ENCODE measurements at regions not wholly inside any gene's neighbourhood (a gene's known extent, or its start where the extent isn't known, plus 50 kb on each side); places are given as distances from the start of the nearest gene placed in this dataset.
"Not testable (repeated sequence)": the region's sequence is repeated elsewhere in the genome, so short reads cannot be mapped to it uniquely, and the experiment has no call there.

- no peaks in the 10 kb centered on the region for H3K4me1 Mint-ChIP-seq
- H3K9me3 Mint-ChIP-seq = peaks cover 7% of the 10 kb centered on the region
- no peak overlapping the region for H3K4me3 Mint-ChIP-seq
- H3K27ac Mint-ChIP-seq = no peak overlapping the region
- peaks cover 7% of the 10 kb centered on the region for H3K27me3 Mint-ChIP-seq
- H3K36me3 Mint-ChIP-seq = no peaks in the 10 kb centered on the region
Measured at GRCh38 chr9:109619310-109619709, 121.2 kb upstream of the PTPN3 start.

GRCh38 chr9:109624143-109624542 is 126.0 kb upstream of the PTPN3 start:
- H3K9me3 Mint-ChIP-seq = peaks cover 5% of the 10 kb centered on the region
- no peak overlapping the region for H3K4me3 Mint-ChIP-seq
- H3K4me1 Mint-ChIP-seq = no peaks in the 10 kb centered on the region
- H3K27ac Mint-ChIP-seq = no peak overlapping the region
- no peaks in the 10 kb centered on the region for H3K36me3 Mint-ChIP-seq
- peaks cover 8% of the 10 kb centered on the region for H3K27me3 Mint-ChIP-seq

DNA sequence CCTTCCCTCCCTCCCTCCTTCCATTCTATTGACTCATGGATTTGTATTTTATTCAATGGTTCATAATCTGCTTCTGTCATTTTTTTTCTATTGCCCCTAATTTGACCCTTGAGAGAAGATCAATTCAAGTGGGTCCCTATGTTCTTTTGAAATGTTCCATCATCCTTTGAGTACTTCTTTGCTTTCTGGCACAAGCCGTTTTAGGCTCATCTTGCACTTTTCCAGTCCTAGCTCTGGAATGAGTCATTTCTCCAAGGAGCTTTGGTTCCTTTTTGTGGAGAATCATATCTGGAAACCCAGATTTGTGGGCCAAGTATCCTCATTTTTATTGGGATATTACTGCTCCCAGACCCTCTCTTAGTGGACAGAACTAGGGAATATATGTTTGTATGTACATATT is 126.8 kb upstream of the PTPN3 start:
- H3K4me3 Mint-ChIP-seq = no peak overlapping the region
- no peaks in the 10 kb centered on the region for H3K36me3 Mint-ChIP-seq
- H3K9me3 Mint-ChIP-seq = peaks cover 5% of the 10 kb centered on the region
- no peak overlapping the region for H3K27ac Mint-ChIP-seq
- H3K4me1 Mint-ChIP-seq = no peaks in the 10 kb centered on the region
- peaks cover 8% of the 10 kb centered on the region for H3K27me3 Mint-ChIP-seq

- Mint-ChIP-seq H3K9me3 (no peaks in the 10 kb centered on the region), H3K4me3 (no peak overlapping the region), H3K27me3 (peaks cover 3% of the 10 kb centered on the region), H3K36me3 (no peaks in the 10 kb centered on the region), H3K4me1 (no peaks in the 10 kb centered on the region), H3K27ac (no peak overlapping the region)
Measured at GRCh38 chr9:109627042-109627441, 128.9 kb upstream of the PTPN3 start.

GRCh38 chr9:109629615-109630014 is 131.5 kb upstream of the PTPN3 start:
- H3K27me3 Mint-ChIP-seq = peaks cover 4% of the 10 kb centered on the region
- H3K36me3 Mint-ChIP-seq = no peaks in the 10 kb centered on the region
- H3K27ac Mint-ChIP-seq = no peak overlapping the region
- H3K9me3 Mint-ChIP-seq = no peaks in the 10 kb centered on the region
- no peak overlapping the region for H3K4me3 Mint-ChIP-seq
- no peaks in the 10 kb centered on the region for H3K4me1 Mint-ChIP-seq

- Mint-ChIP-seq H3K36me3 (no peaks in the 10 kb centered on the region), H3K4me1 (no peaks in the 10 kb centered on the region), H3K27ac (no peak overlapping the region), H3K27me3 (peaks cover 8% of the 10 kb centered on the region), H3K4me3 (no peak overlapping the region), H3K9me3 (no peaks in the 10 kb centered on the region)
Measured at GRCh38 chr9:109632817-109633216, 134.7 kb upstream of the PTPN3 start.

DNA sequence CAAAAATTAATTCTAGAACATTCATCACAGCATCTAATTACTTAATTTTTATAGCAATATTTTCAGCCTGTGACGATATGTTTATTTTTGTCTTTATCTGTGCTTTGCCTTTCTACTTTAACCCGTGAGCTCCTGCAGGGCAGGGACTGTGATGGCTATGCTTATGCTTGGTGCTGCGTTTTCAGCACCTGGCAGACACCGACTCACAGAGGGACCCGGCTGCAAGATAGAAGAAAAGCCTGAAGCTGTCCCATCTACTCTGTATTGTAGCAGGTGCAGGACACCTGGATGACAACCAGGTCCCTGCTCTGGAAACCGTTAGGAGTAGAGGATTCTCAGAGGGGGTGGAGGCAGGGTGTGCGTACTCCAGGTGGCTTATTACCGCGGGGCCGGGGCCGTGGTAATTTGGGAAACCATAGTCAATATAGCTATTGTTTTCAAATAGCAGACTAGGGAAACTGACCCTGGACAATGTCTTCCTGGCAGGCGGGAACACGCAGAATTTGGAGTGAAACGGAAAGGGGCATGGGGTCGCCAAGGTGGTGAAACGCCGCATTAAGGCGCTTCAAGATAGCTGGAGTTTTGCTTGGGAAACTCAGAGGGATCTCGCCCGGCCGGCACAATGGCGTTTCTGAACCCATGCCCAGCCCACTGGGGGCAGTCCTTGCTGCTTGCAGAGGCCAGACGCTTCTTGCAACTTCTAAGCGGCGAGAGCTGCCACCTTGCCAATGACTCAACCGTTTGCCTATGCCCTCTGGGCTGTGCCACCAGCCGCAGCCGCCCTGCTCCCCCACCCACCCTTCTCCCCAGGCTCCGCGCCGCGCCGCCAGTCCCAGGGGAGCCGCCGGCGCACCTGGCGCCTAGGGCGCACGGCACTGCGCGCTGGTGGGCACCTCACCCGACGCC is 140.1 kb upstream of the PALM2AKAP2 start:
- H3K27ac Mint-ChIP-seq = no peak overlapping the region
- peaks cover 32% of the 10 kb centered on the region for H3K27me3 Mint-ChIP-seq
- no peaks in the 10 kb centered on the region for H3K36me3 Mint-ChIP-seq
- no peak overlapping the region for H3K4me3 Mint-ChIP-seq
- H3K9me3 Mint-ChIP-seq = no peaks in the 10 kb centered on the region
- no peaks in the 10 kb centered on the region for H3K4me1 Mint-ChIP-seq

GRCh38 chr9:109640580-109641371 is 139.2 kb upstream of the PALM2AKAP2 start:
- Mint-ChIP-seq H3K27ac (no peak overlapping the region), H3K9me3 (no peaks in the 10 kb centered on the region), H3K27me3 (peaks cover 32% of the 10 kb centered on the region), H3K4me3 (no peak overlapping the region), H3K36me3 (no peaks in the 10 kb centered on the region), H3K4me1 (no peaks in the 10 kb centered on the region)

DNA sequence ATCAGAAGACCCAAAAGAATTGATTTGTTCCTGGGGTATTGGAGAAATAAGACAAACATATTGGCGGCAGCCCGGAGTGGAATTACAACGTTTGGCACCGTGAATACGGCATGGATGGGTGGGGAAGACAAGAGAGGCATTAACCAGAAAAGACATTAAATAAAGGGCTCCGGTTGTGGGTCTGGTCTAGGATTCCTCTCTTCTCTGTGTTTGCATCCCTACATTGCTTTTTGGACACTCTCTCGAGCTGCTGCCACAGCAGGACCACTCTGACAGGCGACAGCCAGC is 138.7 kb upstream of the PALM2AKAP2 start:
- Mint-ChIP-seq H3K27ac (no peak overlapping the region), H3K9me3 (no peaks in the 10 kb centered on the region), H3K27me3 (peaks cover 32% of the 10 kb centered on the region), H3K4me1 (no peaks in the 10 kb centered on the region), H3K36me3 (no peaks in the 10 kb centered on the region), H3K4me3 (no peak overlapping the region)

DNA sequence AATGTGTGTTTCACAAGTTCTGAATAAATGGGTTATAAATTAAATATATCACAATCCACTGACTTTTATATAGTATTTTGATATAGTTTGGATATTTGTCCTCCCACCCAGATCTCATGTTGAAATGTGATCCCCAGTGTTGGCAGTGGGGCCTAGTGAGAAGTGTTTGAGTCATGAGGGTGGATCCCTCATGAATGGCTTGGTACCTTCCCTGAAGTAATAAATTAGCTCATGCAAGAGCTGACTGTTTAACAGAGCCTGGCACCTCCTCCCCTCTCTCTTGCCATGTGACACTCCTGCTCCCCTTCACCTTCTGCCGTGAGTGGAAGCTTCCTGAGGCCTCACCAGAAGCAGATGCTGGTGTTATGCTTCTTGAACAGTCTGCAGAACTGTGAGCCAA is 127.9 kb upstream of the PALM2AKAP2 start:
- Mint-ChIP-seq H3K9me3 (no peaks in the 10 kb centered on the region), H3K27me3 (peaks cover 5% of the 10 kb centered on the region), H3K27ac (no peak overlapping the region), H3K36me3 (peaks cover 2% of the 10 kb centered on the region), H3K4me3 (no peak overlapping the region), H3K4me1 (no peaks in the 10 kb centered on the region)

- Mint-ChIP-seq H3K4me3 (no peak overlapping the region), H3K9me3 (no peaks in the 10 kb centered on the region), H3K36me3 (peaks cover 2% of the 10 kb centered on the region), H3K4me1 (no peaks in the 10 kb centered on the region), H3K27me3 (peaks cover 5% of the 10 kb centered on the region), H3K27ac (no peak overlapping the region)
Measured at GRCh38 chr9:109652971-109653370, 127.0 kb upstream of the PALM2AKAP2 start.

- H3K4me3 Mint-ChIP-seq = no peak overlapping the region
- no peaks in the 10 kb centered on the region for H3K9me3 Mint-ChIP-seq
- H3K27ac Mint-ChIP-seq = no peak overlapping the region
- H3K36me3 Mint-ChIP-seq = peaks cover 2% of the 10 kb centered on the region
- no peaks in the 10 kb centered on the region for H3K4me1 Mint-ChIP-seq
- H3K27me3 Mint-ChIP-seq = peaks cover 5% of the 10 kb centered on the region
Measured at GRCh38 chr9:109653470-109653869, 126.5 kb upstream of the PALM2AKAP2 start.

- H3K27me3 Mint-ChIP-seq, H3K4me3 Mint-ChIP-seq, H3K36me3 Mint-ChIP-seq, H3K27ac Mint-ChIP-seq, H3K4me1 Mint-ChIP-seq: not testable (repeated sequence)
- H3K9me3 Mint-ChIP-seq = peaks cover 20% of the 10 kb centered on the region
Measured at GRCh38 chr9:109663978-109664377, 116.0 kb upstream of the PALM2AKAP2 start.

- H3K4me3 Mint-ChIP-seq, H3K27ac Mint-ChIP-seq, H3K36me3 Mint-ChIP-seq, H3K4me1 Mint-ChIP-seq, H3K27me3 Mint-ChIP-seq: not testable (repeated sequence)
- H3K9me3 Mint-ChIP-seq = peaks cover 20% of the 10 kb centered on the region
Measured at GRCh38 chr9:109665736-109666135, 114.3 kb upstream of the PALM2AKAP2 start.

DNA sequence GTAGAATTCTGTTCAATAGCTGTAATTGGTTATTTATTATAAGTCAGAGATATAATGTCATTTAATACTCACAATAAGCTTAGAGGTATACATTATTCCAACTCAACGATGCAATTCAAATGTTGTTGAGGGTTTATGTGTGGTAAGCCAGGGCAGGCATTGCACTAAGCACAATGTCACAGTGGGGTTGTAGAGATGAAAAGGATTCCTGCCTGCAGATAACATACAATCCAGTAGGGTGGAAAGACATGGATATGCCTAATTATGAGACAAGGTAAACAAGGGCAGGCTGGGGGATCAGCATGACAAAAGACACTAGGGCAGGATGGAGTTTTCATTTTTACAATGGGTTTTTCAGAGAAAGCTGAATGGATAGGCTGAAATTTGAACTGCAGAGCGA is 98.7 kb upstream of the PALM2AKAP2 start:
- peaks cover 11% of the 10 kb centered on the region for H3K27me3 Mint-ChIP-seq
- peaks cover 5% of the 10 kb centered on the region for H3K9me3 Mint-ChIP-seq
- H3K27ac Mint-ChIP-seq = no peak overlapping the region
- no peaks in the 10 kb centered on the region for H3K4me1 Mint-ChIP-seq
- no peaks in the 10 kb centered on the region for H3K36me3 Mint-ChIP-seq
- H3K4me3 Mint-ChIP-seq = no peak overlapping the region

DNA sequence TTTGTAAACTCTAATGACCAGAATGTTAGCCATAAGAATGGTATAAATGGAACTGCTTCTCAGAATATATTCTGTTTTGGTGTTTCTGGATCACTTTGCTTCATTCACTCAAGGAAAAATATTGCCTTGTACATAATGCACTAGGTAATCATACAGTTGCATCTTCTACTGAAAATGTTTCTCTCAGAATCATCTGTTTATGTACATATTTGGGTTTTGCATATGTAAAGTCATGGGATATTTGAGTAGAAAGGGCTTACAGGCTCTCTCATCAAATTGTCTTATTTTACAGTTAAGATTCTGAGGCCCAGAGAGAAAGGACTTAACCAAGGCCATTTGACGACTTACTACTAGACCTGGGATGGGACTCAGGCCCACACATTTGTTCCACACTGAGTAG is 97.8 kb upstream of the PALM2AKAP2 start:
- H3K27me3 Mint-ChIP-seq = peaks cover 6% of the 10 kb centered on the region

More for the DNA sequence above, 97.8 kb upstream of the PALM2AKAP2 start:
- no peaks in the 10 kb centered on the region for H3K4me1 Mint-ChIP-seq
- no peaks in the 10 kb centered on the region for H3K36me3 Mint-ChIP-seq
- peaks cover 5% of the 10 kb centered on the region for H3K9me3 Mint-ChIP-seq
- no peak overlapping the region for H3K4me3 Mint-ChIP-seq
- no peak overlapping the region for H3K27ac Mint-ChIP-seq
